ENCODE measurements at regions not wholly inside any gene's neighbourhood (a gene's known extent, or its start where the extent isn't known, plus 50 kb on each side); places are given as distances from the start of the nearest gene placed in this dataset.

DNA sequence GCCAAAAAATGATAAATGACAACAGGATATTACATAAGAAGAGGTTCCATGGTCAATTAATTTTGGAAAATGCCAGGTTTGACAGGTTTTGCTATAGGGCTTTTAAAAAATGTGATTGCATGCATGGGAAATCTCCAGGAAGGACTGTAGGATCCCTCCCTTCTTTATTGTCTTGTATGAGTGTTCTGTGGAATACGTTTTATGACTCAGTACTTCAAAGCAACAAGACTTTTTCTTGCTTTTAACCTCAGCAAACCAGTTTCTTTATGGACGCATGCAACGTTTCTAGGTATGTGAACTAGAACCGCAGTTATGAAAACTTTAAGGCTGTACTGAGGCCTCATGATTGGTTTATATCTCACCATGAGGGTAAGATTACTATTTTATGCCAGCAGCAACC is 76.6 kb upstream of the NTRK2 start:
- DNase-seq, result no peak

DNA sequence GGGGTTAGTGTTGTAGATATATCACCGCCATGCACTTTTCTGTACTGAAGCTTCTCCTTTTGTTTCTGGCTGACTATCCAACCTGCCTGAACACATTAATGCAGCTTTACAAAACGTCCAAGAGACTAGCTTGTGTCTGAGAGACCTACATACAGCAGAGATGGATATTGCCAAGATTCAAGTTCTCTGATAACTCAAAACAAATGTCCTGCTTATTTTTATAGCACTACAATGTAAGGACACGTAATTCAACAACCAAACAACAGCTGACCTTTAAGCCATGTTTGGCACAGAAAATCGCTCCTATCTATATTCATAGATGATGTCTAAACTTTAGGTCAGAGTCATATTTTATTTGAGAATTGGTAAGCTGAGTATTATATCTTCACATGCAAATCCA is 76.2 kb upstream of the NTRK2 start:
- DNase-seq, result no peak

- no peak for DNase-seq
Measured at GRCh38 chr9:84597131-84597530, 72.4 kb upstream of the NTRK2 start.

GRCh38 chr9:84598921-84599636 is 70.5 kb upstream of the NTRK2 start:
- no peak for DNase-seq

GRCh38 chr9:84600739-84601138 is 68.8 kb upstream of the NTRK2 start:
- no peak for DNase-seq

GRCh38 chr9:84604223-84604622 is 65.3 kb upstream of the NTRK2 start:
- no peak for DNase-seq

DNA sequence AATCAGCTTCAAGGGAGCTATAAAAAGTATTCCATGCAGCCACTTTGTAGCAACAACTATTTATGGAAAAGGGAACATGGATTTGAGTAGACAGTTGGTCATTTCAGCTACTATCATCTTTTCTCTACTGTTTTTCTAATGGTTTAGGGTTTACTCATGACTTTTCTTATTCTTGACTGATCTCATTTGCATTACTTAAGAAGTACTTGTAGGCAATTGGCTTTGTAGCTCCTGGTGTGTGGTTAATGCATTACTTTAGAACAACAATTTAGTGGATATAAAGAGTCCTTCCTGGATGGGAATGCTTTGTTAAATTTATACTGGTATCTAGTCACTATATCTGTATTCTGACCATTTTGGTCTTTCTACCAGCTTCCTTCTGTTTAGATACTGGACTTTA is 59.8 kb upstream of the NTRK2 start:
- no peak for DNase-seq

DNA sequence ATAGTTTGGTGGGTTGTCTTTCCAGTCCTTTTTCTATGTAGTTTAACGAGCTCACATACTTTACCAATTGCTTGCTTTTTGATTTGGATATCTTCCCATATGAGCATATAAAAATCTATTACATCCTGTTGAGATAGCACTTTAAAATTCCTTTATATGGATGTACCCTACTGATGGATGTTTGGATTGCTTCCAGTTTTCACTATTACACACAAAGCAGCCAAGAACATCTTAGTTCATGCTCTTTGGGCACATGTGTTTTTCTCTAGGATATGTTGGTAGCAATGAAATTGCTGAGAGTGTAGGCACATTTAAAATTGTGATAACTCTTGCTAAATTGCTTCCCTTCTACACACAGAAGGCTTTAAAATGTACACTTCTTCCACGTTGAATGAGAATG is 56.1 kb upstream of the NTRK2 start:
- DNase-seq, result no peak

DNA sequence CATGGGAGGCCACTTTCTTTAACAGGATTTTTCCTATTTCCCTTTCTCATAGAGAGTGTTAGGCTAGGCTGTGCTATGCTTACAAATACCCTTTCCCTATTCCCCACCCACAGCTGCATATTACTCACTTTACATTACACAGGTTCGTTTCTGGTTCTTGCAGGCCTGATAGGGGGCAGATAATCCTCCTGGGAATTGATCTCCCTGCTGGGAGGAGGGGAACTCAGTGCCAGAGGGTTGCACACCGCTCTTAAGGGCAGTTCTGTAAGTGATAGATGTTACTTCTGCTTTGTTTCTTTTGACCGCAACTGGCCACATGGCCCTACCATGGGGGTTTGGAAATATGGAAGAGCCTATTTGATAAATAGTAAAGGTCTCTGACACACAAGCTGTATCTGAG is 54.0 kb upstream of the NTRK2 start:
- DNase-seq, result no peak

- no peak for DNase-seq
Measured at GRCh38 chr9:84617411-84618029, 52.0 kb upstream of the NTRK2 start.

All from CD4-positive, alpha-beta T cell treated with Interleukin-4 for 1 hour (primary cell).